NT2/D1 (cell line): ENCODE measurements at regions not wholly inside any gene's neighbourhood (a gene's known extent, or its start where the extent isn't known, plus 50 kb on each side); places are given as distances from the start of the nearest gene placed in this dataset.

ENCODE experiments used
- DNase-seq: peaks from one replicate; pipeline ENCODE4 v3.0.0-alpha.2; 2011; ENCODE audit warnings: low read depth, low spot score
- H3K27me3 ChIP-seq: 2 replicates; pipeline ENCODE4 v1.6.0; 2011; ENCODE audit warnings: mild to moderate bottlenecking; ENCODE audit not compliant: insufficient read length, insufficient read depth
- H3K36me3 ChIP-seq: 2 replicates; pipeline ENCODE4 v1.6.1; 2011; ENCODE audit warnings: mild to moderate bottlenecking, low read length, mixed read lengths; ENCODE audit not compliant: insufficient read depth, insufficient read length
- H3K4me1 ChIP-seq: 2 replicates; pipeline ENCODE4 v1.5.1; 2011; ENCODE audit not compliant: insufficient read depth, insufficient read length
- H3K4me3 ChIP-seq: 2 replicates; pipeline ENCODE4 v1.5.1; 2011; ENCODE audit warnings: low read depth; ENCODE audit not compliant: insufficient read length
- H3K9ac ChIP-seq: 2 replicates; pipeline ENCODE4 v1.6.0; 2011; ENCODE audit warnings: low read depth; ENCODE audit not compliant: insufficient read length
- H3K9me3 ChIP-seq: 2 replicates; pipeline ENCODE4 v1.5.1; 2011; ENCODE audit warnings: mild to moderate bottlenecking, low read length; ENCODE audit not compliant: insufficient read depth
- SUZ12 ChIP-seq: IDR thresholded peaks from 2 replicates; pipeline ENCODE4 v1.6.1; 2011; ENCODE audit not compliant: insufficient read length, insufficient read depth; ENCODE audit errors: extremely low read depth
- YY1 ChIP-seq: IDR thresholded peaks from 2 replicates; pipeline ENCODE4 v1.6.1; 2011; ENCODE audit not compliant: insufficient read length, insufficient read depth
- ZNF274 ChIP-seq: IDR thresholded peaks from 2 replicates; pipeline ENCODE4 v1.6.1; 2011; ENCODE audit warnings: mild to moderate bottlenecking, low read depth, low read length

DNA sequence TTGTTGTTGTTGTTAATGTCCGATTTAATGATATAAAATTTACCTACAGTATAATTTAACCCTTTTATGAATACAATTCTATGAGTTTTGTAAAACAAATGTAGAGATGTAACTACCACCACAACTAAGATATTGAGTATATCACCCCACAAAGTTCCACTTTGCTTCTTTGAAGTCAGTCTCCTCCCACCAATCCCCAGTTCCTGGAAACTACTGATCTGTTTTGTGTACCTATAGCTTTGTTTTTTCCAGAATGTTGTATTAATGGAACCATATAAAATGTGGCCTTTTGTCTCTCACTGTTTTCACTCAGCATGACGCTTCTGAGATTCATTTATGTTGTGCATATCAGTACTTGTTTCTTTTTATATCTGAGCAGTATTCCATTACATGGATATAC lies 52.3 kb upstream of the FAM9C start:
- H3K9me3 ChIP-seq: peaks cover 4% of the 10 kb centered on the region; the same call in 1 of the 2 replicates
- H3K4me1 ChIP-seq: no peaks in the 10 kb centered on the region
- no peak for TF ChIP-seq YY1
- no peak for TF ChIP-seq SUZ12
- TF ChIP-seq ZNF274: no peak
- no peak for DNase-seq
- no peaks in the 10 kb centered on the region for H3K36me3 ChIP-seq
- H3K9ac ChIP-seq: no peak overlapping the region
- H3K4me3 ChIP-seq: no peak overlapping the region
- H3K27me3 ChIP-seq: no peaks in the 10 kb centered on the region

DNA sequence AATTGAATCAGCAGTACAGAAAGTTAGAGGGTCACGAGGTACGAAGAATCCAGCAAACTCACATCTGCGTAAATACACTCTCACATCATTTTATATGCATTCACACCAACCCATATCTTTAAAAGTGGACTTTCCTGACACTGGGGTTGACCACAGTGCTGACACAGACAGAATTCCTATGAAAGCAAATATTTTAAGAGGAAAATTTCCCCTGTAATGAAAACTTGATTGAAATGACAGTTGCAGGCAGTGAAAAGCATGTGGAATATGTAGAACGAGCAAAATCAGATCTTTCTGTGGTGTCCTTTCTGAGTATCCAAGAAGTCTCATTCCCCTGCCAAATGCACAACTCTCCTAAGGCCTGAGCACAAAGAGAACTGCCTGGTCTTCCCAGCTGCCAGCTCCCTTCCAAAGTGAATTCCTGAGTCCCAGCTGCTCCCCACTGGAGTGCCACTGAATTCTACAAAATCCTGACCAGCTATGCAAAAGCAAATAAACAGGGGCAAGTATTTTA lies 50.5 kb upstream of the FAM9C start:
- DNase-seq: no peak
- Histone ChIP-seq H3K9ac (no peak overlapping the region), H3K36me3 (no peaks in the 10 kb centered on the region), H3K4me3 (no peak overlapping the region), H3K9me3 (peaks cover 4% of the 10 kb centered on the region; the same call in 1 of the 2 replicates), H3K4me1 (no peaks in the 10 kb centered on the region), H3K27me3 (no peaks in the 10 kb centered on the region)
- TF ChIP-seq ZNF274: no peak
- no peak for TF ChIP-seq SUZ12
- TF ChIP-seq YY1: no peak

DNA sequence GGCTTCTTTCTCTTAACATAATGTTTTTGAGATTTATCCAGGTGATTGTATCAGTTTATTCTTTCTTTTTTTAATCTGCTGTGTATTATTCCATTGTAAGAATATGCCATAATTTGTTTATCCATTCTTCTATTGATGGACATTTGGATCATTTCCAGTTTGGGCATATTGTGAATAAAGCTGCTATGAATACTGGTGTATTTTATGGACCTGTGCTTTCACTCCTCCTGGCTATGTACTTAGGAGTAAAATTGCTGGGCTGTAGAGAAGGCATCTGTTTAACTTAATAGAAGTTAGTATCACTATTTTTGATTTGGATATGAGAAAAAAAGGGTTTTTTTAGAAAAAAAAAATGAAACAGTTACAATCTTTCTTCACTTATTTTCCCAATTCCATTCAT lies 50.0 kb upstream of the FAM9C start:
- Histone ChIP-seq H3K9me3 (peaks cover 4% of the 10 kb centered on the region; the same call in 1 of the 2 replicates), H3K4me1 (no peaks in the 10 kb centered on the region), H3K4me3 (no peak overlapping the region), H3K9ac (no peak overlapping the region), H3K36me3 (no peaks in the 10 kb centered on the region), H3K27me3 (no peaks in the 10 kb centered on the region)
- TF ChIP-seq YY1: no peak
- no peak for TF ChIP-seq ZNF274
- TF ChIP-seq SUZ12: no peak
- no peak for DNase-seq
